HG02678 (cell line): ENCODE measurements at regions not wholly inside any gene's neighbourhood (a gene's known extent, or its start where the extent isn't known, plus 50 kb on each side); places are given as distances from the start of the nearest gene placed in this dataset.

Source experiments
- ATAC-seq: cut with Tn5 transposase; IDR thresholded peaks from one replicate; pipeline ENCODE4 v1.9.1; 2021; ENCODE audit warnings: mild to moderate bottlenecking, moderate library complexity; ENCODE audit not compliant: unreplicated experiment

- no peak for ATAC-seq
Measured at GRCh38 chr9:85430659-85431338, 311.0 kb downstream of the AGTPBP1 start.

GRCh38 chr9:85428230-85428629 lies 313.5 kb downstream of the AGTPBP1 start:
- ATAC-seq, result no peak

DNA sequence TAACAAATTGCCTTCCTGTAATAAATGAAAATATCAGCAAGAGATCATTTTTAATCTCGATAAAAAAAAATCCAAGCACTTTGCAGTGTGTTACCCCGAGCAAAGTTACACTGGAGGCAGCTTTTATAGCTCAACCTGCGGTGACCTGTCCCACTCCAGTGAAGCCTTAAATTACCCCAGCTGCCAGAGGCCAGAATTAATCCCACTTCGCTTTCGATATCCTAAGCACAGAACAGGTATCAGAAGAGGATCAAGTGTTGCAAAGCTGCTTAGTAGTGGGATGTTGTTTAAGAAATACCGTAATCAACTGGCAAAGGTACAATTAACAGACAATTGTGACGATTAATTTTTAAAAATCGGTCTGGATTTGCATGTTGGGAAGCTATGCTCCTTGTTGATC lies 314.0 kb downstream of the AGTPBP1 start:
- no peak for ATAC-seq

DNA sequence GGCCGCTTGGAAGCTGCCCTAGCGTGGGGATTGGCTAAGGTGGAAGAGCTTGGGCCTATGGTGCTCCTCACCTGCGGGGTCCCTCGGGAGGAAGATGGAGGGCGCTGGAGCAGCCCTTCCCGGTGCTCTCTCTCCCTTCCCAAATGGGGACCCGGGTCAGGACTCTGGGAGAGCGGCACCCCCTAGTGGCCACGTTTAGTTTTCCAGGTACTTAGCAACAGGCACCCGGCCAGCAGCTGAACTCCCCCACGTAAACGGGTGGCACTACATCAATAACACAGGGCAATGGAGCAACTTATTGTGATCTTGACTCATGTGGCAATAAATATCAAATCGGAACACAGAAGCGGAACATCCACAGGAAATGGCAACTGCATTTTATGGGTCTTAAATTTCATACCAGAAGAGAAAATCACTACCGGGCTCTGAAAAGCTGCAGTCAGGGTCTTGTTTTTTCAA lies 316.6 kb downstream of the AGTPBP1 start:
- ATAC-seq, result peak; percentile 76

DNA sequence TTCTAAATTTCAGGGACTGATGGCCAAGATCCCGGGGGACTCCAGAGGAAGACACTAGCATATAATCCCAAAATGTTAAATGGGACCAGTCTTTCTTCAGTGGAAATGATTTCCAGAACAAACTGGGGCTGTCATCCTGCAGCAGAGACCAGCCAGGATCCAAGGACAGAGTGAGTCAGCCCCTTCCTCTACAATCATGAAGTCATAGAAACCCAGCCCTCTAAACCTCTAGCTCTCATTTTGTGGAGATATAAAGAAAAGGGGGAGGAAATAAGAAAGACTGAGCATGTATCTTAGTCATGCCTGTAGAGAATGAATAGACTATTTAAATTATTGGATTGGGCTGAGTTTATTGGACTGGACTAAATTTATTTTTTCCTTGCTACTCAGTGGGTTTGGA lies 318.3 kb downstream of the AGTPBP1 start:
- no peak for ATAC-seq

- no peak for ATAC-seq
Measured at GRCh38 chr9:85421641-85422040, 320.1 kb downstream of the AGTPBP1 start.

- peak; percentile 50 for ATAC-seq
Measured at GRCh38 chr9:85420750-85421149, 321.0 kb downstream of the AGTPBP1 start.

- ATAC-seq, result no peak
Measured at GRCh38 chr9:85417674-85418073, 324.1 kb downstream of the AGTPBP1 start.

DNA sequence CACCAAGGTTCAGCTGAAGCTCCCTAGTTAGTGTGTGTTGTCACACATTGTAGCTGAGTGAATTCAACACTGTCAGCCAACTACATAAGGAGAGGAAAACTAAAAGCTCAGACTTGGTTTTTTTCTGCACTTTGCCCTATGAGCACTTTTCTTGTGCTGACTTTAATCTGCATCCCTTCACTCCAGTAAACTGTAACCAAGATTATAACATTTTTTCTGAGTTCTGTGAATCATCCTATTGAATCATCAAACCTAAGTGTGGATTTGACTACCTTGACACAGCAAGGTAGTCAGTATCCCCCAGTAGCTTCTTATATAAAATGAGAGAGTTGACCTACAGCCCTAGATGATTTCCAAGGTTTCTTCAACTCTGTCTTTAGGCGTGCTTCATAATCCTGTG lies 325.0 kb downstream of the AGTPBP1 start:
- no peak for ATAC-seq

DNA sequence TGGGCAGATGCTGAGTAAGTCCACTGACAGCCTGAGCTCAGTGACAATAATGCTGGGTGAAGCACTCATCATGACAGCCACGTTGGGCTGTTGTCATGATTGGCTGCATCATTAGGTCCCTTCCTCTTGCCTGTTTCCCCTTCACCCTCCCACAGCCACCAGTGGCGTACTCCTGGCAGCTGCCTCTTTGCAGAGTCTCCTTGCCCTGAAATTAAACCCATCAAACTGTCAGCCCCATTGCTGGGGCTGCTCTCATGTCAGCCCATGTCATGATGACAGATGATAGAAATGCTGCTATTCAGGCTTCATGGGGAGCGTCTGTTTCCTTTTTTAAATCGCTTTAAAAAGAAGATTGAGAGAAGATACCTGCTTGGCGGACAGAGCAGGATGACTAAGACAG lies 327.4 kb downstream of the AGTPBP1 start:
- no peak for ATAC-seq

DNA sequence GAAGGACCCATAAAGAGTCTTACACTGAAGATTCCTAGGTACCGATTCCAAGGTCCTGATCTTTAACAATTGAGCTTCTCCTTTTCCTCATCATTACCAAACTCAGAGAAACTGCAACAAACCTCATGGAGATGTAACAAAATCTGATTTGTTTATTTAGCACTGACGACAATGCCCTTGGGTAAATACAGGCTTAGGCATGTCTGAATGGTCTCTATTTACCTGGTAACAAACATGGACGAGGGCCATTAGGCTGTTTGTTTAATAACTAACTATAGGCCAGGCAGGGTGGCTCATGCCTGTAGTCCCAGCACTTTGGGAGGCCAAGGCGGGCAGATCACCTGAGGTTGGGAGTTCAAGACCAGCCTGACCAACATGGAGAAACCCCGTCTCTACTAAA lies 333.3 kb downstream of the AGTPBP1 start:
- ATAC-seq, result no peak

DNA sequence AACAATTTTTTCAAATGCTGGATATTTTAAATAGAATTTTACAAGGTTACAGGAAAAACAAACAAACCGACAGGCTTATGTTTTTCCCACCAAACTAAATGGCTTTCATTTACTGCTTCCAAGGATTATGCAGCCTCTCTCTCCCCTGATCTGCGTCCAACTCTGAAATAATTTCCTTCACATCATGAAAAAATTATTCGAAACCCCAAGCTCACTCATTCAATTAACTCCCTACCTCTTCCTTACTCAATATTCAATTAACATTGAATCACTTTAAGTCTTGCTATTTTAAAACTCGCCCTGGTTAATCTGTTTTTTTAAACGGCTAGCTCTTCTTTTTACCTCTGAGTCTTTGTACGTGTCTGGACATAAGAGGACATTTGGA lies 336.2 kb downstream of the AGTPBP1 start:
- ATAC-seq, result no peak

- no peak for ATAC-seq
Measured at GRCh38 chr9:85404911-85405565, 336.7 kb downstream of the AGTPBP1 start.

GRCh38 chr9:85402551-85402950 lies 339.2 kb downstream of the AGTPBP1 start:
- no peak for ATAC-seq

DNA sequence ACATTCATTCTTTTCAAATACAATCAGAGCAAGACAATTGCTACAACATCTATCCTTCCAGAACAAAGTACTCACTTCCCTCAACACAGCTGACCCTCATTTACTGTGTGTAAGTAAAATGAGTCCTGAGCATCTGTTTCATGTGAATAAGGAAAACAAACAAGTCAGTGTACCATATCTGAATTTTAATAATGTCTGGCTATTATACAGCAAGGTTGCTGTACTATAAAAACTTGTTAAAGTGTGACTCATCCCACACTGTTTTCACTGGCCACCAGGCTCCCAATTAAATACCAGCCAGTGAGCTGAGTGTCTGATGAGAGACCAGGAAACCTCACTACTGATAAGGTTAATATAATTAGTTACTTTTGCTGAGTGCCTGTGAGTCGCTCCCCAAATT lies 339.8 kb downstream of the AGTPBP1 start:
- ATAC-seq, result no peak

- no peak for ATAC-seq
Measured at GRCh38 chr9:85397005-85397404, 344.7 kb downstream of the AGTPBP1 start.

DNA sequence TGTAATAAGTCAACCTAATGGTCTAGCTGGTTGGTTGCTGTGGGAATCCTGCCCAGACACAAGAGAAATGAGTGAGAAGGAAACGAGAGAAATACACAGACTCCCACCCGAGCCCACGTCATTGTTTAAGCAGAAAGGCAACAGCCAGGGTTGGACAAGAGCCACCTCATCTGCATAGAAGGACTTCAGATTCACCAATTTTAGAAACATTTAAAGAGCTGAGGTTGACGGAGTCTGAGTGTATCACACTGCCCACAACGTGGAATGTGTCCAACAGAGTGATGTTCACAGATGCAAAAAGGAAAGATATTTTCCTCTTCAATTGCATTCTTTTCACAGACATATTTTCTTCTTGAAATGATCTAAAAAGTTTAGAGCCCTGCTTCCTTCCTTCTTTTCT lies 349.5 kb downstream of the AGTPBP1 start:
- no peak for ATAC-seq

DNA sequence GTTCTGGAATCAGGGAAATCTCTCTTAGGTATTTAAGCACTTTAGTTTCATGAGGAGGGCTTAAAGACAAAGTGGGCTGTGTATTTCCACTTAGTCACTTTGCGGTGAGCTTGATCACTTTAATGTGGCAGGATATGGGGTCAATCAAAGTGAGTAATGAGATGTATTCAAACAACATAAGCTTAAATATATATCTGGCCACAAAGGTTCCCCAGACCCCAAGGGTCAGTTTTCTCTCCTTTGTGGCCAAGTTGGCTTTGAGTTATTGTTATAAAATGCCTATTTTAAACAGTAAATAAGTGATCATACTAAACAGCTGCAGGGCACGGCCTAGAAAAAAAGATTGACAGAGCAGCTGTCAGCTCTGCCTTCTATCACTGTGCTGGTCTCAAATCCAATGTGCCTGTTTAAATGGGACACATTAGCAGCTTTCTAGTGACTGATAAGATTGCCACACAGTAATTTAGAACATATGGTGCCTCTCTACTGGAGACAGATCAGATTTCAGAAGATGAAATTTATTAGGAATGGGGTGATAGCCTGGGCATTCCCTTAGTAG lies 363.9 kb downstream of the AGTPBP1 start:
- no peak for ATAC-seq

- ATAC-seq, result no peak
Measured at GRCh38 chr9:85368781-85369180, 373.0 kb downstream of the AGTPBP1 start.

- ATAC-seq, result no peak
Measured at GRCh38 chr9:85359161-85359560, 382.6 kb downstream of the AGTPBP1 start.

DNA sequence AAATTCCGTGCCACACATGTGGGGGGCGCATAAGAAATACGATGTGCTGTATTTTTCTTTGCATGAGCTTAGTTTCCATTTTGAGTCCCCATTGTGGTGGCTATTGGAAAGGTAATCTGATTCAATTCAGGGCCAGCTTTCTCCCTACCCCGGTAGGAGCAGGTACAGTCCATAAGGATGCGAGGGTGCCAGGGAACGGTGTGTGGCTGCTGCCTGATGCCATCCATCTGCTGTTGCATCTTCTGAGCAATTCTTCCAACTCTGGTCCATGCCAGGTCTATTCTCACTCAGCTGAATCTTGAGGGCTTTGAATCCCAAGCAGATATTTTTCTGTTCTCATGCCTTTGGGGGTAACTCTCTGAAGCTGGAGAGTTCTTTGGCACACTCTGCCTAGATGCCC lies 392.7 kb downstream of the AGTPBP1 start:
- ATAC-seq, result no peak

DNA sequence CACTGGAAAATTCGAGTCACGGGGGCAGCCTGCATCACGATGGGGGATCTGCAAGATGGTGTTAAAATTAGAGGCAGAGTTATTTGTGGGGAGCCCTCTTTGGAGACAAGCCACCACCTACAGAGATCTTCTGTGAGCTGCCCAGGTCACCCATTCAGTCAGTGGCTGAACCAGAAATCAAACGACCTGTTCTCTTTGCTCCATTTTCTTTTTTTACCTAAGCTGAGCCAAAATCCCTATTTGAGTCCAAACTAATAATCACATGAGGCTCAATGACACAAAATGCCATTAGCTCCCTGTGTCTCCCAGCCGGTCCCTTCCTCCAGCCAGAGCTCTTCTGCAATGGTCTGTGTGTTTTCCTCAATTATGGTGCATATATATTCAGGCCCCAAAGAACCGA lies 394.2 kb downstream of the AGTPBP1 start:
- no peak for ATAC-seq
